Duodenal mucosa (tissue), 2 donors: ENCODE measurements at regions not wholly inside any gene's neighbourhood (a gene's known extent, or its start where the extent isn't known, plus 50 kb on each side); places are given as distances from the start of the nearest gene placed in this dataset.

Experiments
- H3K27ac ChIP-seq: one replicate; pipeline ENCODE4 v1.7.0; 2013; ENCODE audit warnings: low read depth, low read length
- H3K27me3 ChIP-seq, 2 donors: one replicate each; pipeline ENCODE4 v1.7.0; 2013; ENCODE audit warnings: low read length in 2 of 2, control low read depth in 1 of 2; ENCODE audit not compliant: insufficient read depth in 2 of 2, control insufficient read depth in 1 of 2
- H3K36me3 ChIP-seq, 2 donors: one replicate each; pipeline ENCODE4 v1.7.0; 2013; ENCODE audit warnings: low read length in 2 of 2, control low read depth in 1 of 2; ENCODE audit not compliant: insufficient read depth in 2 of 2, control insufficient read depth in 1 of 2
- H3K4me1 ChIP-seq, 2 donors: one replicate each; pipeline ENCODE4 v1.7.0; 2013; ENCODE audit warnings: low read length in 2 of 2, control low read depth in 1 of 2; ENCODE audit not compliant: insufficient read depth in 2 of 2, control insufficient read depth in 1 of 2
- H3K4me3 ChIP-seq, 2 donors: one replicate each; pipeline ENCODE4 v1.7.0; 2013; ENCODE audit warnings: low read length in 2 of 2, low read depth in 1 of 2
- H3K9ac ChIP-seq, 2 donors: one replicate each; pipeline ENCODE4 v1.7.0; 2013; ENCODE audit warnings: low read length in 2 of 2, low read depth in 1 of 2
- H3K9me3 ChIP-seq, 2 donors: one replicate each; pipeline ENCODE4 v1.7.0; 2013; ENCODE audit warnings: low read length in 2 of 2, control low read depth in 1 of 2; ENCODE audit not compliant: control insufficient read depth in 1 of 2

DNA sequence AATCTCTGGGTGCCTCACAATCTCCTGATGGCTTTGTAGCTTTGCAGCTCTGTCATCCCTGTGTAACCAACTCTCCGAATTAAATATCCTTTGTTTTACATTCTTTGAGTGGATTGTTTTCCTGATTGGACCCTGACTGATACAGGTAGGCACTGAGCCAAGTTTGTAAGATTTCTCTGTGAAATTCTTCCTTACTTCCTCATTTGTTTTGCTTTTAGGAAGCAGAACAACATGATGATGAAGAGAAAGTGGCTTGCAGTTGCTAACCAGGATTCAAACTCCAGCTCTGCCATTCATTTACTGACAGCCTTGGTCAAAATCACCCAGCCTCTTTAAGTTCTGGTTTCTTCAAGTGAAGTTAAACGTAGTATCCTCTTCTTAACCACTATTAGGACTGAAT is 452.3 kb downstream of the OMA1 start:
- Histone ChIP-seq H3K27ac (no peak overlapping the region), H3K9ac (no peak overlapping the region), H3K9me3 (no peaks in the 10 kb centered on the region), H3K4me3 (no peak overlapping the region), H3K36me3 (no peaks in the 10 kb centered on the region), H3K4me1 (no peaks in the 10 kb centered on the region), H3K27me3 (no peaks in the 10 kb centered on the region)

GRCh38 chr1:58090640-58091039 is 455.9 kb downstream of the OMA1 start:
- Histone ChIP-seq H3K4me1 (no peaks in the 10 kb centered on the region), H3K9ac (no peak overlapping the region), H3K27me3 (no peaks in the 10 kb centered on the region), H3K27ac (no peak overlapping the region), H3K9me3 (no peaks in the 10 kb centered on the region), H3K4me3 (no peak overlapping the region), H3K36me3 (no peaks in the 10 kb centered on the region)

DNA sequence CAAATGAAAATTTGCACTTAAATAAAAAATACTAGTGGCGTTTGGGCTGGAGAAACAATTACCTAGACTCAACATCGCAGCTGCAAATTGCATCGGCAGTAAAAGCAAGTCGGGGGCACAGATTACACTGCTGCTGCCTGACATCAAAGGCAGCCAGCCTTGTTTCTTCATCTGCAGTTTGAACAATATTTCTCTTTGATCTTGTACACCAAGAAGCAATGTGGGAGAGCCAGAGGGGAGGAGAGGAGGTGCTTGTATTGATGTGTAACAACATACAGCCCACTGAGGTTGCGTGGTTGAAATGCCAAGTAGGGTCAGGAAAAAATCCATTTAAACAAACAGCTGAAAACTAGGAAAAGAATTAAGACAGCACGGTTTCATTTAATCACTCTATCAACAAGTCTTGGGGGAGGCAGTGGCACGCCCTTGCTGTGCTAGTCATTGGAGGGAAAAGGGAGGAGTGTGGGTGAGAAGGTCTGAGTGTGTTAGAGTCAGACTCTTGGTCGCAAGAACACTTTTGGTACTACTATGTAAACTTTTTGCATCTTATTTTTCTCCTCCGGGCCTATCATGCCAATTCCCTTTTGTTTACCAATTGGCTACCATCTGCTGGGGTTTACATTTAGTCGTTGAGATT is 456.5 kb downstream of the OMA1 start:
- Histone ChIP-seq H3K9ac (no peak overlapping the region), H3K27ac (no peak overlapping the region), H3K27me3 (no peaks in the 10 kb centered on the region), H3K4me1 (no peaks in the 10 kb centered on the region), H3K9me3 (no peaks in the 10 kb centered on the region), H3K4me3 (no peak overlapping the region), H3K36me3 (no peaks in the 10 kb centered on the region)

DNA sequence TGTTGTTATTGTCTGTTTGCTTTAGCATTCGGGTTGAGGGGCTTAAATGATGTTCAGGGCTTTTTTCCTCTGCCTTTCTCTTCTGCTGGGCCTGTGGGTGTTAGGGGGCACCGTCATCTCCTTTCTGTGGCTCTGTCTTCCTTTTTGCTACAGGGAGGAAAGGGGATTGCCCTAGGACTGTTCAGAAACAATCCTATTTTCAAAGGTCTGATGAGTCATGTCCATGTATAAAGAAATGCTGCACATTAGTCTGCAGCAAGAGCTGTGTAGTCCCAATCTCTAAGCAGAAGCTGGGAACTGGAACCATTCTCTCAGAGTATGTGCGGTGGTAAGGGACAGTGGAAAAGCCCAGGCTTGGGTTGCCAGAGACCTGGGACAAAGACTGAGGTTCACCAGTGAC is 462.3 kb downstream of the OMA1 start:
- H3K27ac ChIP-seq = no peak overlapping the region
- no peak overlapping the region for H3K9ac ChIP-seq
- no peak overlapping the region for H3K4me3 ChIP-seq

GRCh38 chr1:58082596-58082995 is 463.9 kb downstream of the OMA1 start:
- Histone ChIP-seq H3K4me3 (no peak overlapping the region), H3K4me1 (no peaks in the 10 kb centered on the region), H3K36me3 (no peaks in the 10 kb centered on the region), H3K27me3 (peaks cover 0 to 2% of the 10 kb centered on the region in 2 donors), H3K9ac (no peak overlapping the region), H3K9me3 (no peaks in the 10 kb centered on the region), H3K27ac (no peak overlapping the region)

More for the DNA sequence above, 462.3 kb downstream of the OMA1 start:
- H3K4me1 ChIP-seq = no peaks in the 10 kb centered on the region
- H3K36me3 ChIP-seq = no peaks in the 10 kb centered on the region
- no peaks in the 10 kb centered on the region for H3K9me3 ChIP-seq
- no peaks in the 10 kb centered on the region for H3K27me3 ChIP-seq

DNA sequence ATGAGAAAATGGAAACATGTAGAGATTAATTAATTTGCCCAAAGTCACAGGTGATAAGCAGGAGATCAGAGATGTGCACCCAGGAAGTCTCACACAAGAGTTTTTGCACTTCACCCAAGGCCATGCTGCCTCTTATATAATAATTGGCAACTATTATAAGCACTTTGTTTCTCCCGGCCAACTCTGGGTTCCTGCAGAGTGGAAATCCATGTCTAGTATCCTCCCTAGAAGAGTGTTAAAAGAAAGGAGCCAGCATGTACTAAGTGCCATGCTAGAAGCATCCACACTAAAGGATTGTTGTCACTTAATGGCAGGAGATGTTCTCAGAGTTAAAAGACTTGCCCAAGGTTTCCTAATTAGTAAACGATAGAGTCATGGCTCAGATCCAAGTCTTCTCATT is 470.3 kb downstream of the OMA1 start:
- Histone ChIP-seq H3K9me3 (no peaks in the 10 kb centered on the region), H3K36me3 (no peaks in the 10 kb centered on the region), H3K9ac (no peak overlapping the region), H3K4me3 (no peak overlapping the region), H3K27me3 (peaks cover 0 to 2% of the 10 kb centered on the region in 2 donors), H3K4me1 (no peaks in the 10 kb centered on the region), H3K27ac (no peak overlapping the region)

DNA sequence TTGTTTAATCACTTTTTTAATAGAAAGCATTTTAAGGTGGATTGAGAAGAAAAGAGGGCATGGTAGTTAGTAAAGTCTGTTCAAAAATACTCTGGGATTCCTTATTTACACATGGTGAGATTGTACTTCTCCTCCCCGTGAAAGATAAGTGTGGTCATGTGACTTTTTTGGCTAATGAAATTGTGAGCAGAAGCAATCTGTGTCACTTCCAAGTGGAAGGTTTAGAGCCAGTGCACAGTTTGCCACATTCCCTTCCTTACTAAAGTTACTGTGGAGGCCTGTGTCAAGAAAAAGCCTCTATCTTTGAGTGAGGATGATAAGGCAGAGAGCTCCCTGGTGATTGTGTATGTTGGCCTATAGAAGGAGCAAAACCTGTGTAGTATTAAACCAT is 471.3 kb downstream of the OMA1 start:
- Histone ChIP-seq H3K4me1 (no peaks in the 10 kb centered on the region), H3K9ac (no peak overlapping the region), H3K9me3 (no peaks in the 10 kb centered on the region), H3K27ac (no peak overlapping the region), H3K27me3 (peaks cover 0 to 2% of the 10 kb centered on the region in 2 donors), H3K4me3 (no peak overlapping the region), H3K36me3 (no peaks in the 10 kb centered on the region)

DNA sequence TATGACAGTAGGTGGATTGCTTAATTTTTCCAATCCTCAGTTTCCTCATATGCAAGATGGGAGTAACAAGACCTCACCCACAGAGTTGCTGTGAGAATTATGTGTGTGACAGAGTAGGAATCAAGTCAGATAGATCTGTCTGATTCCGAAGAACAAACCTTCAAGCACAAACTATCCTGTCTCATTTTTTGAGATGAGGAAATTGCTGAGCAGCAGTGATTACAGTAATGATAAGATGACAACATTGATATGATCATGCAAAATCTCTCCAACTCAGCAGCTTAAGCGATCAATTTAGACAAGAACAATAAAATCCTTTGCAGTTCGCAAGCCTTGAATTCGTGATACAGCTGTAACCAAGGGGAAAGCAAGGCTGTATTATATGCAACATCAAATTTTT is 474.1 kb downstream of the OMA1 start:
- Histone ChIP-seq H3K9ac (no peak overlapping the region), H3K4me3 (no peak overlapping the region), H3K27ac (no peak overlapping the region), H3K9me3 (no peaks in the 10 kb centered on the region), H3K27me3 (no peaks in the 10 kb centered on the region), H3K36me3 (no peaks in the 10 kb centered on the region), H3K4me1 (no peaks in the 10 kb centered on the region)

GRCh38 chr1:58067082-58067481 is 479.4 kb downstream of the OMA1 start:
- Histone ChIP-seq H3K4me3 (no peak overlapping the region), H3K27me3 (no peaks in the 10 kb centered on the region), H3K9me3 (no peaks in the 10 kb centered on the region), H3K36me3 (no peaks in the 10 kb centered on the region), H3K27ac (no peak overlapping the region), H3K4me1 (no peaks in the 10 kb centered on the region), H3K9ac (no peak overlapping the region)

DNA sequence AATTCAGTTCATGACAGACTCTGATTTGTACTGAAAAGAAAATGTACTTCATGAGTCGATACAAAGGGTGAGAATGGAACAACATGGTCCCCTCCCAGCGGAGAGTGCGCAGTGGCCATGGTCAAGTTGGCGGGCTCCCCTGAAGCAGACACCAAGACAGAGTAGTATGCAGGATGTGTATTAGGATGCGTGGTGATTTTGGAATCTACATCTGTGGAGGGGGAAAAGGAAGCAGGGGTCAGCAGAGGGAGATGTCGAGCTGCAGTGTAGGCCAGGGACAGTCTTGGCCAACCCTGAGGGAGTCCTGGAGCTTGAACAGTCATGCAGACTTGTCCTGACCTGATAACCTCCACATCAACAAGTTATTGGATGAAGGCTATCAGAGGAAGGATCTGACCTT is 481.0 kb downstream of the OMA1 start:
- no peak overlapping the region for H3K4me3 ChIP-seq
- no peak overlapping the region for H3K27ac ChIP-seq
- H3K36me3 ChIP-seq = no peaks in the 10 kb centered on the region
- no peaks in the 10 kb centered on the region for H3K4me1 ChIP-seq
- H3K9ac ChIP-seq = no peak overlapping the region
- H3K9me3 ChIP-seq = no peaks in the 10 kb centered on the region
- no peaks in the 10 kb centered on the region for H3K27me3 ChIP-seq

- no peak overlapping the region for H3K27ac ChIP-seq
- H3K9ac ChIP-seq = no peak overlapping the region
- no peaks in the 10 kb centered on the region for H3K4me1 ChIP-seq
- H3K4me3 ChIP-seq = no peak overlapping the region
- no peaks in the 10 kb centered on the region for H3K36me3 ChIP-seq
- no peaks in the 10 kb centered on the region for H3K9me3 ChIP-seq
- H3K27me3 ChIP-seq = no peaks in the 10 kb centered on the region
Measured at GRCh38 chr1:58064166-58064565, 482.4 kb downstream of the OMA1 start.
